ENCODE measurements at regions not wholly inside any gene's neighbourhood (a gene's known extent, or its start where the extent isn't known, plus 50 kb on each side); places are given as distances from the start of the nearest gene placed in this dataset.

DNA sequence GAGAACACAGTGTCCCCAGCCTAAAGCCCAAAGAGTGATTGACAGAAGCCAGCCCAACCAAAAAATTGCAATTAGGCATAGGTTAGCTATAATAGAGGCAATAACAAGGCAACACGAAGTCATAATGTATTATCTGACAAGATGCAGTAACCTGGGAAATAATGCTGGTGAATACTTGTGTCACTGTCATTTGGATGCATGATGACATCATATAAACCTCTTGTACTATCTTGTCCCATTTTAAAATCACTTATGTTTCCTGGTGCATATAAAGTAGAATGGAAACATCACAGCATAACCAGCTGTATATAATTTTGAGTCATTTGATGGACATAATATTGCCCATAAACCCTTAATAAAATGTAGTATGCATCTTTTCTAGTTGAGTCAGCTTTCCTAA is 1138.3 kb upstream of the LRRTM3 start:
- TF ChIP-seq, protein P1, sequence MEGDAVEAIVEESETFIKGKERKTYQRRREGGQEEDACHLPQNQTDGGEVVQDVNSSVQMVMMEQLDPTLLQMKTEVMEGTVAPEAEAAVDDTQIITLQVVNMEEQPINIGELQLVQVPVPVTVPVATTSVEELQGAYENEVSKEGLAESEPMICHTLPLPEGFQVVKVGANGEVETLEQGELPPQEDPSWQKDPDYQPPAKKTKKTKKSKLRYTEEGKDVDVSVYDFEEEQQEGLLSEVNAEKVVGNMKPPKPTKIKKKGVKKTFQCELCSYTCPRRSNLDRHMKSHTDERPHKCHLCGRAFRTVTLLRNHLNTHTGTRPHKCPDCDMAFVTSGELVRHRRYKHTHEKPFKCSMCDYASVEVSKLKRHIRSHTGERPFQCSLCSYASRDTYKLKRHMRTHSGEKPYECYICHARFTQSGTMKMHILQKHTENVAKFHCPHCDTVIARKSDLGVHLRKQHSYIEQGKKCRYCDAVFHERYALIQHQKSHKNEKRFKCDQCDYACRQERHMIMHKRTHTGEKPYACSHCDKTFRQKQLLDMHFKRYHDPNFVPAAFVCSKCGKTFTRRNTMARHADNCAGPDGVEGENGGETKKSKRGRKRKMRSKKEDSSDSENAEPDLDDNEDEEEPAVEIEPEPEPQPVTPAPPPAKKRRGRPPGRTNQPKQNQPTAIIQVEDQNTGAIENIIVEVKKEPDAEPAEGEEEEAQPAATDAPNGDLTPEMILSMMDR (IDR thresholded peaks at IDR 0.05; ENCODE audit: poor library complexity): no peak
- no peak for TF ChIP-seq EZH2 (IDR thresholded peaks at IDR 0.05; ENCODE audit: borderline replicate concordance)

Data from hepatocyte (in vitro differentiated cells).